ENCODE measurements at regions not wholly inside any gene's neighbourhood (a gene's known extent, or its start where the extent isn't known, plus 50 kb on each side); places are given as distances from the start of the nearest gene placed in this dataset.

GRCh38 chr9:107918749-107919148 is 429.2 kb upstream of the KLF4 start:
- TF ChIP-seq CTCF (conservative IDR thresholded peaks at IDR 0.05; ENCODE audit: low read depth, low read length) (no peak), EZH2 (IDR thresholded peaks at IDR 0.05; ENCODE audit: low read length, unreplicated experiment) (no peak)
